DND-41 (cell line): ENCODE measurements at regions not wholly inside any gene's neighbourhood (a gene's known extent, or its start where the extent isn't known, plus 50 kb on each side); places are given as distances from the start of the nearest gene placed in this dataset.

ENCODE experiments used
- CTCF ChIP-seq: IDR thresholded peaks from 2 replicates; pipeline ENCODE4 v1.5.1; 2012; ENCODE audit warnings: borderline replicate concordance, low read length, moderate library complexity, mild to moderate bottlenecking; ENCODE audit not compliant: poor library complexity, severe bottlenecking; ENCODE audit errors: extremely low read depth
- EZH2 ChIP-seq: IDR thresholded peaks from 3 replicates; pipeline ENCODE4 v1.6.1; 2012; ENCODE audit warnings: borderline replicate concordance, low read depth, mild to moderate bottlenecking, moderate library complexity, low read length, inconsistent platforms; ENCODE audit not compliant: severe bottlenecking

- no peak for TF ChIP-seq CTCF
- TF ChIP-seq EZH2 = no peak
These were observed 131.5 kb upstream of the SLC44A3 start for GRCh38 chr1:94688646-94689045.
